ENCODE measurements at regions not wholly inside any gene's neighbourhood (a gene's known extent, or its start where the extent isn't known, plus 50 kb on each side); places are given as distances from the start of the nearest gene placed in this dataset.

DNA sequence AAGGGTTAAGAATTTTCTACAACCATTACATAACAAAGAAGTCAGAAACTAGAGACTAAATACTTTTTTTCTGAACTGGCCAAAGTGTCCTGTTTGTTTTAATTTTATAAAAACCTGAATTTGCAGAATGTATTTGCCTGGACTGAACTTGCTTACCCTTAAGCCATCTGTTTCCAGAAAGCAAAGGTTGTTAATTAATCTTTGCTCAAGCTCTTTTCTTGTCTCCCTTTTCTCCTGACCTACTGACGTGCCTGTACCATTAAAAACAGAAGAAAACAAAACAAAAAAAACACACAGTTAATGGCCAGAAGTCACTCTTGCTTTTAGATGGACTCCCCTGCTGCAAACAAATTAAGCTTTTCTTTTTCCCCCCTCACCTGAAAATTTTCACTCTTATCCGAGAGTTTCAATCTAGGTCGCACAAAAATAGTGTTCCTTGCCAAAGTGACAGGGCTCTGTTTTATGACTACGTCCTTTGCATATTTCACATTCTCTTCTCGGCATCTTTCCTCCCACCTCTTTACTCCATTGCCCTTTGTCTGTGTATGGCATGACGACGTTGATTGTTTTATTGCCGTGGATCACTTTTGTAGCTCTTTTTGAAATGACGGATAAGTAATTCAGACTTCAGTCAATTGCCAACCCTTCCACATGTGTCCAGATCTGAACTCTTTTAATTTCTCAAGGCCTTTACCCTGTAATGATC is 333.8 kb upstream of the GRIN3A start:
- H3K36me3 ChIP-seq (ENCODE audit: low read depth), result no peaks in the 10 kb centered on the region
- TF ChIP-seq, protein P1, sequence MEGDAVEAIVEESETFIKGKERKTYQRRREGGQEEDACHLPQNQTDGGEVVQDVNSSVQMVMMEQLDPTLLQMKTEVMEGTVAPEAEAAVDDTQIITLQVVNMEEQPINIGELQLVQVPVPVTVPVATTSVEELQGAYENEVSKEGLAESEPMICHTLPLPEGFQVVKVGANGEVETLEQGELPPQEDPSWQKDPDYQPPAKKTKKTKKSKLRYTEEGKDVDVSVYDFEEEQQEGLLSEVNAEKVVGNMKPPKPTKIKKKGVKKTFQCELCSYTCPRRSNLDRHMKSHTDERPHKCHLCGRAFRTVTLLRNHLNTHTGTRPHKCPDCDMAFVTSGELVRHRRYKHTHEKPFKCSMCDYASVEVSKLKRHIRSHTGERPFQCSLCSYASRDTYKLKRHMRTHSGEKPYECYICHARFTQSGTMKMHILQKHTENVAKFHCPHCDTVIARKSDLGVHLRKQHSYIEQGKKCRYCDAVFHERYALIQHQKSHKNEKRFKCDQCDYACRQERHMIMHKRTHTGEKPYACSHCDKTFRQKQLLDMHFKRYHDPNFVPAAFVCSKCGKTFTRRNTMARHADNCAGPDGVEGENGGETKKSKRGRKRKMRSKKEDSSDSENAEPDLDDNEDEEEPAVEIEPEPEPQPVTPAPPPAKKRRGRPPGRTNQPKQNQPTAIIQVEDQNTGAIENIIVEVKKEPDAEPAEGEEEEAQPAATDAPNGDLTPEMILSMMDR (IDR thresholded peaks at IDR 0.05; ENCODE audit: poor library complexity, severe bottlenecking), result no peak
- H3K4me1 ChIP-seq (ENCODE audit: insufficient read depth, poor library complexity, severe bottlenecking), result no peaks in the 10 kb centered on the region
- H3K9me3 ChIP-seq (ENCODE audit: severe bottlenecking), result no peaks in the 10 kb centered on the region
- ATAC-seq (ENCODE audit: low read depth), result no peak
- peaks cover 13% of the 10 kb centered on the region for H3K27me3 ChIP-seq (ENCODE audit: insufficient read depth, poor library complexity, severe bottlenecking)
- no peak for DNase-seq (ENCODE audit: low spot score)
- H3K27ac ChIP-seq (ENCODE audit: poor library complexity, severe bottlenecking), result no peak overlapping the region
- H3K4me3 ChIP-seq (ENCODE audit: severe bottlenecking), result no peak overlapping the region

DNA sequence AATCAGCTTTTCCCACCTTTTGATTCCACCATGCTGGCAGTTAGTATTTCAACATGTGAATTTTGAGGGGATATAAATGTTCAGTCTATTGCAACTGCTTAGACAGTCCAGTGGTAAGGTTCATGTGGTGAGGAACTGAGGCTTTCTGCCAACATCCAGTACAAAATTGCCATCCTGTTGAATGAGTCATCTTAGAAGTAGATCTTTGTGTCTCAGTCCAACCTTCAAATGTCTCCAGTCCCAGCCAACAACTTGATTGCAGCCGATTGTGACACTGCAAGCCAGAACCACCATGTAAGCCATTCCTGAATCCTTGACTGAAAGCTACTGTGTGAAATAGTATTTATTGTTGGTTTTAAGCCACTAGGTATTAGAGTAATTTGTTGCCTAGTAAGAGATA is 331.5 kb upstream of the GRIN3A start:
- no peak overlapping the region for H3K4me3 ChIP-seq (ENCODE audit: severe bottlenecking)
- TF ChIP-seq, protein P1 (IDR thresholded peaks at IDR 0.05; ENCODE audit: poor library complexity, severe bottlenecking), result no peak
- H3K9me3 ChIP-seq (ENCODE audit: severe bottlenecking), result no peaks in the 10 kb centered on the region
- H3K4me1 ChIP-seq (ENCODE audit: insufficient read depth, poor library complexity, severe bottlenecking), result no peaks in the 10 kb centered on the region
- no peak overlapping the region for H3K27ac ChIP-seq (ENCODE audit: poor library complexity, severe bottlenecking)
- no peaks in the 10 kb centered on the region for H3K36me3 ChIP-seq (ENCODE audit: low read depth)
- H3K27me3 ChIP-seq (ENCODE audit: insufficient read depth, poor library complexity, severe bottlenecking), result no peaks in the 10 kb centered on the region
- ATAC-seq (ENCODE audit: low read depth), result peak; percentile 48; the same call in 2 of the 3 replicates
- DNase-seq (ENCODE audit: low spot score), result no peak

DNA sequence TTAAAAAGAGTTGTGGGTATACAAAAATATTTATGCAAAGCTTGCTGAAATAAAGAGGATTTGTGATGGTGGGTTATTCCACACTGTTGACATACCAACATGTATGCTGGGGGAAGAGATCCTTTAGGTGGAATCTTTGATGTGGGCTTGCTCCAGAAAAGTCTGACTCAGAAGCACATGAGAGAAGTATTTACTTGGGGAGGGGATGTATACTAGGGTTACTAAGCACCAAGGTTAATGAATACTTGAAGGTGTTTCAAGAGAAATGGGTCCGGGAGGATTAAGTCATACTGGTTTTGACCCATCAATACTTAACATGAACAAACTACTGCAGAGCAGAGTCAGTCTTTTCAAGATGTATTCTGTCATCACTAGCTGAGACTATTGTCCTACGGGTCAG is 316.4 kb upstream of the GRIN3A start:
- ATAC-seq (ENCODE audit: low read depth) (no peak), DNase-seq (ENCODE audit: low spot score) (no peak)
- TF ChIP-seq, protein P1 (IDR thresholded peaks at IDR 0.05; ENCODE audit: poor library complexity, severe bottlenecking), result no peak
- Histone ChIP-seq H3K4me1 (ENCODE audit: insufficient read depth, poor library complexity, severe bottlenecking) (no peaks in the 10 kb centered on the region), H3K4me3 (ENCODE audit: severe bottlenecking) (no peak overlapping the region), H3K36me3 (ENCODE audit: low read depth) (no peaks in the 10 kb centered on the region), H3K27me3 (ENCODE audit: insufficient read depth, poor library complexity, severe bottlenecking) (no peaks in the 10 kb centered on the region), H3K27ac (ENCODE audit: poor library complexity, severe bottlenecking) (no peak overlapping the region), H3K9me3 (ENCODE audit: severe bottlenecking) (no peaks in the 10 kb centered on the region)

DNA sequence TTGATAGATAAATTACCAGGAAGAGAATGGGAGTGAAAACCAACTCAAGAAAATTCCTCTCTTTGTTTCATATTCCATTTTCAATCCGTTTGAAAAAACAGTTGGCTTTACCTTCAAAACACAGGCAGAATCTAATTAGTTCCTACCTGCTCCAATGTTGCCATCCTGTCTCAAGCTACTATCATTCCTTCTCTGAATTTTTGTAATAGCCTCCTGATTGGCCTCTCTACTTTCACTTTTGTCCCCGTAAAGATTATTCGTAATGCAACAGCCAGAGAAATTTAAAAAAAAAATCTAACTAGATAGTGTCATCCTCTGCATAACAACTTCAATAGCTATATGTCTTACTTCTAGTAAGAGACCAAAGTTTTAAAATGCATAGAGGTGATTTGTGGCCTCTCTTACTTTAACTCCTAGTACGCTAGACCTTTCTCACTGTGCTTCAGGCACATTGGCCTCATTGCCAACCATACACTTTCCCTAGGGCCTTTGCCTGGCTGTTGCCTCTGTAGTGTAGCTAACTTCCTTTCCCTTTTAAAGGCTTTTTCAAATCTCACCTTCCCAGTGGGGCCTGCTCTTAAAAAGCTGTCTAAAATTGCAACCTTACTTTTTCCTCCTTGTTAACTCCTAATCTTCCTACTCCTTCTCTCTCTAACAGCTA is 311.3 kb upstream of the GRIN3A start:
- Histone ChIP-seq H3K27ac (ENCODE audit: poor library complexity, severe bottlenecking) (no peak overlapping the region), H3K4me3 (ENCODE audit: severe bottlenecking) (peak overlapping the region; percentile 10), H3K4me1 (ENCODE audit: insufficient read depth, poor library complexity, severe bottlenecking) (no peaks in the 10 kb centered on the region), H3K36me3 (ENCODE audit: low read depth) (no peaks in the 10 kb centered on the region), H3K9me3 (ENCODE audit: severe bottlenecking) (no peaks in the 10 kb centered on the region), H3K27me3 (ENCODE audit: insufficient read depth, poor library complexity, severe bottlenecking) (no peaks in the 10 kb centered on the region)
- ATAC-seq (ENCODE audit: low read depth) (peak; percentile 63), DNase-seq (ENCODE audit: low spot score) (no peak)
- TF ChIP-seq, protein P1 (IDR thresholded peaks at IDR 0.05; ENCODE audit: poor library complexity, severe bottlenecking), result no peak

DNA sequence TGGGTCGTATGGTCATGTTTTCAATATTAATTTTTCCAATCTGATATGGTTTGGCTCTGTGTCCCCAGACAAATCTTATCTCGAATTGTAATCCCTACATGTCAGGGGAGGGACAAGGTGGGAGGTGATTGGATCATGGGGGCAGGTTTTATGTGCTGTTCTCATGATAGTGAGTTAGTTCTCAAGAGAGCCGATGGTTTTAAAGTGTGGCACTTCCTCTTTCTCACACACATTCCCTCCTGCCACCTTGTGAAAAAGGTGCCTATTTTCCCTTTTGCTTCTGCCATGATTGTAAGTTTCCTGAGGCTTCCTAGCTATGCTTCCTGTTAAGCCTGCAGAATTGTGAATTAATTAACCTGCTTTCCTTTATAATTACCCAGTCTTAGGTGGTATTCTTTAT is 309.1 kb upstream of the GRIN3A start:
- Histone ChIP-seq H3K4me1 (ENCODE audit: insufficient read depth, poor library complexity, severe bottlenecking) (no peaks in the 10 kb centered on the region), H3K9me3 (ENCODE audit: severe bottlenecking) (no peaks in the 10 kb centered on the region), H3K36me3 (ENCODE audit: low read depth) (no peaks in the 10 kb centered on the region), H3K27me3 (ENCODE audit: insufficient read depth, poor library complexity, severe bottlenecking) (no peaks in the 10 kb centered on the region), H3K4me3 (ENCODE audit: severe bottlenecking) (no peak overlapping the region), H3K27ac (ENCODE audit: poor library complexity, severe bottlenecking) (no peak overlapping the region)
- DNase-seq (ENCODE audit: low spot score) (no peak), ATAC-seq (ENCODE audit: low read depth) (no peak)
- TF ChIP-seq, protein P1 (IDR thresholded peaks at IDR 0.05; ENCODE audit: poor library complexity, severe bottlenecking), result no peak

Data from RWPE2 (cell line).